HEK293T (cell line): ENCODE measurements at regions not wholly inside any gene's neighbourhood (a gene's known extent, or its start where the extent isn't known, plus 50 kb on each side); places are given as distances from the start of the nearest gene placed in this dataset.

Experiments used
- ARNT ChIP-seq: fragments of 450-650 bp; IDR thresholded peaks from 2 replicates; pipeline ENCODE4 v1.6.1; 2017; ENCODE audit warnings: mild to moderate bottlenecking
- BHLHE40 ChIP-seq: fragments of 450-650 bp; IDR thresholded peaks from 2 replicates; pipeline ENCODE4 v1.6.1; 2016; ENCODE audit warnings: mild to moderate bottlenecking, moderate library complexity, borderline replicate concordance
- ELF4 ChIP-seq: fragments of 450-650 bp; IDR thresholded peaks from 2 replicates; pipeline ENCODE4 v1.6.1; 2017; ENCODE audit warnings: antibody characterized with exemption
- L3MBTL2 ChIP-seq: fragments of 450-650 bp; conservative IDR thresholded peaks from 2 replicates; pipeline ENCODE4 v1.6.1; 2016; ENCODE audit warnings: mild to moderate bottlenecking
- LEF1 ChIP-seq: fragments of 450-650 bp; IDR thresholded peaks from 2 replicates; pipeline ENCODE4 v1.6.1; 2017; ENCODE audit warnings: mild to moderate bottlenecking, borderline replicate concordance
- NFRKB ChIP-seq: fragments of 450-650 bp; IDR thresholded peaks from 2 replicates; pipeline ENCODE4 v1.6.1; 2016; ENCODE audit warnings: mild to moderate bottlenecking, moderate library complexity
- SP1 ChIP-seq: fragments of 450-650 bp; IDR thresholded peaks from 2 replicates; pipeline ENCODE4 v1.6.1; 2017
- TF ChIP-seq, protein P1 (sequence below): fragments of 450-650 bp; IDR thresholded peaks from 2 replicates; pipeline ENCODE4 v1.6.1; 2016

DNA sequence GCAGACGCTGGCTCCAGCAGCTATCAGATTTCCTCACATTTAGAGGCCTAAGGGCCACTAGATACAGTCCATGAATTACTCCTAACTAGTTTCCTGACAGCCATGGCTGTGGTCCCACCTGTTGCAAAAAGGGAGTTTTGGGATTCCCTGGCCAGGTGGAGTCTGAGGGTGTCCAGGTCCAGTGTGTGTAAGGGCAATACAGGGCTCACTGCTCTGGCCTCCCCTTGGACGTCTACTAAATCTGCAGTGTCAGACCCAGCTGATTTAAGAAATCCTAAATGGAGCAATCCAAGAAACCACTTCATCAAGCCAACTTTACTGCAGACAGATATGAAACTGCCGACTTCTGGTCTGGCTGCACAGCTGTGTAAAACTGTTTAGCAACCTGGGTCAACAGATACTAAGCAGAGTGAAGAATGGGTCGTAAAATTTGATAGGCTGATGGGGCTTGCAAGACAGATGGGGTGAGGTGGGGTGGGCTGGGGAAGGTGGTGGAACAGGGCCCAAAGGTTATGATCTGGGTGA lies 116.4 kb downstream of the GADD45G start:
- TF ChIP-seq ARNT (no peak), NFRKB (no peak), BHLHE40 (no peak), SP1 (no peak), L3MBTL2 (no peak), ELF4 (no peak), LEF1 (no peak)
- TF ChIP-seq, protein P1, sequence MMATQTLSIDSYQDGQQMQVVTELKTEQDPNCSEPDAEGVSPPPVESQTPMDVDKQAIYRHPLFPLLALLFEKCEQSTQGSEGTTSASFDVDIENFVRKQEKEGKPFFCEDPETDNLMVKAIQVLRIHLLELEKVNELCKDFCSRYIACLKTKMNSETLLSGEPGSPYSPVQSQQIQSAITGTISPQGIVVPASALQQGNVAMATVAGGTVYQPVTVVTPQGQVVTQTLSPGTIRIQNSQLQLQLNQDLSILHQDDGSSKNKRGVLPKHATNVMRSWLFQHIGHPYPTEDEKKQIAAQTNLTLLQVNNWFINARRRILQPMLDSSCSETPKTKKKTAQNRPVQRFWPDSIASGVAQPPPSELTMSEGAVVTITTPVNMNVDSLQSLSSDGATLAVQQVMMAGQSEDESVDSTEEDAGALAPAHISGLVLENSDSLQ, result no peak
